ENCODE measurements at regions not wholly inside any gene's neighbourhood (a gene's known extent, or its start where the extent isn't known, plus 50 kb on each side); places are given as distances from the start of the nearest gene placed in this dataset.
"Not testable (repeated sequence)": the region's sequence is repeated elsewhere in the genome, so short reads cannot be mapped to it uniquely, and the experiment has no call there.

DNA sequence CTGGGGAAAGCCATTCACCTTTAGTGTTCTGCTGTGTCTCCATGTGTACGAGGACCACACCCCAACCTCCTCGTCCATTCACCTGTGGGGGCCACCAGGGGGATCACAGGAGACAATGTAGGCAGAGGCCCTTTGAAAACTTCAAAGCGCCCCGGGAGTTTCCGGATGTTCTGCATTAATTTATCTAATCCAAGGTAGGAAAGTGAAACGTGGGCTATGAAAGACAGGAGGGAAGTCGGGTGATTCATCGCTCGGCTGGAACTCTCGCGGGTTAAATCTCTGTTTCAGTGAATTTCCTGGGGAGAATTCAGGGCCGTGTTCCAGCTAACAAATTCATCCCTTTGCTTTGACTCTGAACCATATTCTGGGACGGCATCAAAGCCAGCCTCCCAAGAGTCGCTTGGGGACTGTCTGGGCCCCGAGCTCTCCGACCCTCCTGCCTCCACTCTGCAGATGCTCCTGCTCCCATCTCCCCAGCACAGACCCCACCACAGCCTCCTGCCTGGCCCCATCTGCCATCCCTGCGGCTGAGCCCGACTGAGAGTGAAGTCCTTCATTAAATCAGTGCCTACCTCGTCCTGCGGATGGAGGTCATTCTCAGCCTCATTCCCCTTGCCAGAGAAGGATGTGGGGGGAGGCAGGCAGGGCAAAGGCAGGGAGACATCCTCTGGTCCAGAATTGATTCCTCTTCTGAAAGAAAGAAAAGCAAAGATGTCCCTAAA lies 114.1 kb upstream of the CARD11 start:
- Mint-ChIP-seq H3K9me3 (no peaks in the 10 kb centered on the region), H3K27ac (no peak overlapping the region), H3K36me3 (no peaks in the 10 kb centered on the region), H3K4me1 (peaks cover 7 to 16% of the 10 kb centered on the region in 2 donors), H3K27me3 (ENCODE audit: low read depth in 2 of 2) (no peaks in the 10 kb centered on the region), H3K4me3 (no peak overlapping the region)
- Histone ChIP-seq H3K9me3 (ENCODE audit: control insufficient read depth, insufficient read depth, low read length) (no peaks in the 10 kb centered on the region), H3K4me3 (ENCODE audit: low read length) (no peak overlapping the region), H3K27me3 (ENCODE audit: control insufficient read depth, insufficient read depth, low read length) (no peaks in the 10 kb centered on the region), H3K36me3 (ENCODE audit: control insufficient read depth, insufficient read depth, low read length) (no peaks in the 10 kb centered on the region), H3K27ac (ENCODE audit: low read length) (no peak overlapping the region), H3K4me1 (ENCODE audit: control insufficient read depth, insufficient read depth, low read length) (peaks cover 5% of the 10 kb centered on the region)
- ATAC-seq (no peak), DNase-seq (no peak)
- TF ChIP-seq, protein P1, sequence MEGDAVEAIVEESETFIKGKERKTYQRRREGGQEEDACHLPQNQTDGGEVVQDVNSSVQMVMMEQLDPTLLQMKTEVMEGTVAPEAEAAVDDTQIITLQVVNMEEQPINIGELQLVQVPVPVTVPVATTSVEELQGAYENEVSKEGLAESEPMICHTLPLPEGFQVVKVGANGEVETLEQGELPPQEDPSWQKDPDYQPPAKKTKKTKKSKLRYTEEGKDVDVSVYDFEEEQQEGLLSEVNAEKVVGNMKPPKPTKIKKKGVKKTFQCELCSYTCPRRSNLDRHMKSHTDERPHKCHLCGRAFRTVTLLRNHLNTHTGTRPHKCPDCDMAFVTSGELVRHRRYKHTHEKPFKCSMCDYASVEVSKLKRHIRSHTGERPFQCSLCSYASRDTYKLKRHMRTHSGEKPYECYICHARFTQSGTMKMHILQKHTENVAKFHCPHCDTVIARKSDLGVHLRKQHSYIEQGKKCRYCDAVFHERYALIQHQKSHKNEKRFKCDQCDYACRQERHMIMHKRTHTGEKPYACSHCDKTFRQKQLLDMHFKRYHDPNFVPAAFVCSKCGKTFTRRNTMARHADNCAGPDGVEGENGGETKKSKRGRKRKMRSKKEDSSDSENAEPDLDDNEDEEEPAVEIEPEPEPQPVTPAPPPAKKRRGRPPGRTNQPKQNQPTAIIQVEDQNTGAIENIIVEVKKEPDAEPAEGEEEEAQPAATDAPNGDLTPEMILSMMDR (IDR thresholded peaks at IDR 0.05) = no peak
- intact Hi-C loops (cut with micrococcal nuclease) = no loop called here
- 68% methylated on average over 18 of the region's 20 CpGs for WGBS (ENCODE audit: insufficient coverage)

DNA sequence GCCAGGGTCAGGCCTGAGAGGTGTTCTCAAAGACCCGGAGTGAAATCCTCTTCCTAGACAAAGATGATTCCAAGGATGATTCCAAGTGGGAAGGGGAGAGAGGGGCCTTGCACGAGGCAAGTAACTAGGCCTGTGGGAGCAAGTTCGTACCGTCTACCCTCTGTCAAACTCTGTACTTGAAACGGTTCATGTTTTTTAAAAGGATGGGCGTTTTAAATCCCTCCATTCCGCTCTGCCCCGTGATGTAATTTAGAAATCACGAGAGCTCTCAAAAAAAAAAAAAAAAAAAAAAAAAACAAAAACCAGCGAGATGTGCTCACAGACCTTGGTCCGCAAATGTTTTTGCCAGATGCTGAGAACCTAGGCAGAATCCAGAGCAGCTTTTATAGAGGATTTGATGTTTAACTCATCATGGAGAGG lies 114.7 kb upstream of the CARD11 start:
- Mint-ChIP-seq H3K27me3 (ENCODE audit: low read depth in 2 of 2) (no peaks in the 10 kb centered on the region), H3K27ac (no peak overlapping the region), H3K4me3 (no peak overlapping the region), H3K4me1 (peaks cover 7 to 16% of the 10 kb centered on the region in 2 donors), H3K36me3 (no peaks in the 10 kb centered on the region), H3K9me3 (no peaks in the 10 kb centered on the region)
- Histone ChIP-seq H3K36me3 (ENCODE audit: control insufficient read depth, insufficient read depth, low read length) (no peaks in the 10 kb centered on the region), H3K4me3 (ENCODE audit: low read length) (no peak overlapping the region), H3K9me3 (ENCODE audit: control insufficient read depth, insufficient read depth, low read length) (no peaks in the 10 kb centered on the region), H3K4me1 (ENCODE audit: control insufficient read depth, insufficient read depth, low read length) (peaks cover 5% of the 10 kb centered on the region), H3K27ac (ENCODE audit: low read length) (no peak overlapping the region), H3K27me3 (ENCODE audit: control insufficient read depth, insufficient read depth, low read length) (no peaks in the 10 kb centered on the region)
- ATAC-seq = no peak
- WGBS (ENCODE audit: insufficient coverage) = 94% methylated on average over 10 of the region's 11 CpGs
- intact Hi-C loops (cut with micrococcal nuclease) = no loop called here
- TF ChIP-seq, protein P1 (IDR thresholded peaks at IDR 0.05) = no peak
- no peak for DNase-seq

DNA sequence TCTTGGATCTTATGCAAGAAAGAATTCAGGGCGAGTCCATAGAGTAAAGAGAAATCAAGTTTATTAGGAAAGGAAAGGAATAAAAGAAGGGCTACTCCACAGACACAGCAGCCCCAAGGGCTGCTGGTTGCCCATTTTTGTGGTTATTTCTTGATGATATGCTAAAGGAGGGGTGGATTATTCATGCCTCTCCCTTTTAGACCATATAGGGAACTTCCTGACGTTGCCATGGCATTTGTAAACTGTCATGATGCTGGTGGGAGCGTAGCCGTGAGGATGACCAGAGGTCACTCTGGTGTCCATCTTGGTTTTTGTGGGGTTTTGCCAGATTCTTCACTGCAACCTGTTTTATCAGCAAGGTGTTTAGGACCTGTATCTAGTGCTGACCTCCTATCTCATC lies 115.4 kb upstream of the CARD11 start:
- Histone ChIP-seq H3K4me3 (ENCODE audit: low read length) (no peak overlapping the region), H3K9me3 (ENCODE audit: control insufficient read depth, insufficient read depth, low read length) (no peaks in the 10 kb centered on the region), H3K27me3 (ENCODE audit: control insufficient read depth, insufficient read depth, low read length) (no peaks in the 10 kb centered on the region), H3K27ac (ENCODE audit: low read length) (no peak overlapping the region), H3K4me1 (ENCODE audit: control insufficient read depth, insufficient read depth, low read length) (peaks cover 5% of the 10 kb centered on the region), H3K36me3 (ENCODE audit: control insufficient read depth, insufficient read depth, low read length) (no peaks in the 10 kb centered on the region)
- Mint-ChIP-seq H3K27me3 (ENCODE audit: low read depth in 2 of 2) (peaks cover 0 to 1% of the 10 kb centered on the region in 2 donors), H3K9me3 (no peaks in the 10 kb centered on the region), H3K36me3 (no peaks in the 10 kb centered on the region), H3K4me3 (no peak overlapping the region), H3K4me1 (peaks cover 7 to 10% of the 10 kb centered on the region in 2 donors), H3K27ac (no peak overlapping the region)
- intact Hi-C loops (cut with micrococcal nuclease) = no loop called here
- 86% methylated on average over 4 of the region's 4 CpGs for WGBS (ENCODE audit: insufficient coverage)
- TF ChIP-seq, protein P1 (IDR thresholded peaks at IDR 0.05) = no peak
- ATAC-seq (no peak), DNase-seq (no peak)

DNA sequence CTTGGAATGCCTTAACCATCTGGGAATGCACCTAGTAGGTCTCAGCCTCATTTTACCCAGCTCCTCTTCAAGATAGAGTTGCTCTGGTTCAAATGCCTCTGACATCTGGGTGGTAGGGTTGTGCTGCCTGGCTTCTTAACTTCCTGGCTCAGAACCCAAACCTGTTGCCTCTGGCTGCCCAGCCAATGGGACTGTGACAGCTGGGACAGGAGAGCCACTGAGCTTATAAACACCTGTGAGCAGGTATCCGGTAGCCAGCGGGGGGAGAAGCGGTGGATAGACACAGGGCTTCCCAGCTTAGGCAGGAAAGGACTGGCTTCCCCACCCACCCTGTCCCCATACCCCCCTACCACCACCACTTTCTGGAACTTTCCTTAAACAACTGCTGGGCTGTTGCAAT lies 115.8 kb upstream of the CARD11 start:
- H3K4me3 Mint-ChIP-seq = no peak overlapping the region
- peaks cover 3 to 5% of the 10 kb centered on the region in 2 donors for H3K27me3 Mint-ChIP-seq (ENCODE audit: low read depth in 2 of 2)
- Histone ChIP-seq H3K27me3 (ENCODE audit: control insufficient read depth, insufficient read depth, low read length) (no peaks in the 10 kb centered on the region), H3K9me3 (ENCODE audit: control insufficient read depth, insufficient read depth, low read length) (no peaks in the 10 kb centered on the region), H3K4me3 (ENCODE audit: low read length) (no peak overlapping the region), H3K36me3 (ENCODE audit: control insufficient read depth, insufficient read depth, low read length) (no peaks in the 10 kb centered on the region), H3K27ac (ENCODE audit: low read length) (no peak overlapping the region), H3K4me1 (ENCODE audit: control insufficient read depth, insufficient read depth, low read length) (peaks cover under 1% of the 10 kb centered on the region)
- no peaks in the 10 kb centered on the region for H3K36me3 Mint-ChIP-seq
- TF ChIP-seq, protein P1 (IDR thresholded peaks at IDR 0.05) = no peak
- WGBS (ENCODE audit: insufficient coverage) = 90% methylated on average over 3 of the region's 3 CpGs
- no peak overlapping the region for H3K27ac Mint-ChIP-seq
- no peaks in the 10 kb centered on the region for H3K9me3 Mint-ChIP-seq
- peaks cover 8 to 9% of the 10 kb centered on the region in 2 donors for H3K4me1 Mint-ChIP-seq
- no peak for DNase-seq
- no peak for ATAC-seq
- intact Hi-C loops (cut with micrococcal nuclease) = no loop called here

DNA sequence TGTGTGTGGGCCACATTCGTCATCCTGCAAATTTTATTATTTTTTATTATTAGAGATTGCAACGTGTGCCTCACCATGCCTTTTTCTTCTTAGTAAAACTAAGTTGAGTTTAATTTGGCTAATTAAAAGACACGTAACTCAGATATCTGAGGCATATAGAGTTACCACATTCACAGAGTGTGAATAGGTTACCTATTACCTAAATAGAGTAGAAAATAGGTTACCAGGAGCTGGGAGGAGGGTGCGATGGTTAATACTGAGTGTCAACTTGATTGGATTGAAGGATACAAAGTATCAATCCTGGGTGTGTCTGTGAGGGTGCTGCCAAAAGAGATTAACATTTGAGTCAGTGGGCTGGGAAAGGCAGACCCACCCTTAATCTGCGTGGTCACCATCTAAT lies 116.3 kb upstream of the CARD11 start:
- H3K36me3 ChIP-seq (ENCODE audit: control insufficient read depth, insufficient read depth, low read length); H3K9me3 ChIP-seq (ENCODE audit: control insufficient read depth, insufficient read depth, low read length); H3K27ac Mint-ChIP-seq; H3K27me3 Mint-ChIP-seq (ENCODE audit: low read depth in 2 of 2); H3K36me3 Mint-ChIP-seq; intact Hi-C loops (cut with micrococcal nuclease); H3K4me3 ChIP-seq (ENCODE audit: low read length); H3K27me3 ChIP-seq (ENCODE audit: control insufficient read depth, insufficient read depth, low read length); H3K4me1 ChIP-seq (ENCODE audit: control insufficient read depth, insufficient read depth, low read length); H3K27ac ChIP-seq (ENCODE audit: low read length); H3K9me3 Mint-ChIP-seq; H3K4me3 Mint-ChIP-seq; DNase-seq; H3K4me1 Mint-ChIP-seq; ATAC-seq: not testable (repeated sequence)
- 93% methylated on average over 2 of the region's 5 CpGs for WGBS (ENCODE audit: insufficient coverage)

All from natural killer cell (primary cell).